IPS-20b (cell line): ENCODE measurements at regions not wholly inside any gene's neighbourhood (a gene's known extent, or its start where the extent isn't known, plus 50 kb on each side); places are given as distances from the start of the nearest gene placed in this dataset.
A peak's percentile ranks its signal among the peaks of the same experiment; 100 is the strongest.

Experiments
- H3K27ac ChIP-seq: one replicate; pipeline ENCODE4 v1.5.1; 2013; ENCODE audit warnings: low read length
- H3K27me3 ChIP-seq: 2 replicates; pipeline ENCODE4 v1.6.1; 2013; ENCODE audit warnings: mild to moderate bottlenecking, low read length, inconsistent platforms; ENCODE audit not compliant: insufficient read depth
- H3K36me3 ChIP-seq: 2 replicates; pipeline ENCODE4 v1.6.1; 2013; ENCODE audit warnings: low read depth, mild to moderate bottlenecking, inconsistent platforms, low read length, moderate library complexity; ENCODE audit not compliant: insufficient read depth
- H3K4me1 ChIP-seq: 2 replicates; pipeline ENCODE4 v1.6.1; 2013; ENCODE audit warnings: mild to moderate bottlenecking, control low read depth, inconsistent platforms, low read length, moderate library complexity; ENCODE audit not compliant: insufficient read depth
- H3K4me3 ChIP-seq: 2 replicates; pipeline ENCODE4 v1.5.1; 2013; ENCODE audit warnings: mild to moderate bottlenecking, low read length, inconsistent platforms
- H3K9ac ChIP-seq: 2 replicates; pipeline ENCODE4 v1.6.1; 2013; ENCODE audit warnings: low read depth, mild to moderate bottlenecking, inconsistent platforms, low read length, moderate library complexity
- H3K9me3 ChIP-seq: 2 replicates; pipeline ENCODE4 v1.6.1; 2013; ENCODE audit warnings: mild to moderate bottlenecking, low read depth, low read length, inconsistent platforms; ENCODE audit not compliant: insufficient read depth

GRCh38 chr6:14921878-14922671 lies 323.8 kb upstream of the JARID2 start:
- Histone ChIP-seq H3K27me3 (no peaks in the 10 kb centered on the region), H3K36me3 (no peaks in the 10 kb centered on the region), H3K4me1 (peaks cover 38% of the 10 kb centered on the region), H3K9ac (peak overlapping the region; percentile 7; the same call in 1 of the 2 replicates), H3K27ac (no peak overlapping the region), H3K4me3 (no peak overlapping the region), H3K9me3 (no peaks in the 10 kb centered on the region)

GRCh38 chr6:14922706-14923460 lies 323.0 kb upstream of the JARID2 start:
- no peaks in the 10 kb centered on the region for H3K27me3 ChIP-seq
- no peak overlapping the region for H3K9ac ChIP-seq
- no peak overlapping the region for H3K4me3 ChIP-seq
- no peaks in the 10 kb centered on the region for H3K9me3 ChIP-seq
- H3K4me1 ChIP-seq = peaks cover 38% of the 10 kb centered on the region
- no peaks in the 10 kb centered on the region for H3K36me3 ChIP-seq
- no peak overlapping the region for H3K27ac ChIP-seq

- Histone ChIP-seq H3K27me3 (no peaks in the 10 kb centered on the region), H3K27ac (no peak overlapping the region), H3K4me3 (no peak overlapping the region), H3K4me1 (peaks cover 38% of the 10 kb centered on the region), H3K36me3 (no peaks in the 10 kb centered on the region), H3K9me3 (no peaks in the 10 kb centered on the region), H3K9ac (no peak overlapping the region)
Observed at GRCh38 chr6:14924126-14925024, 321.5 kb upstream of the JARID2 start.

- Histone ChIP-seq H3K9ac (no peak overlapping the region), H3K4me1 (peaks cover 38% of the 10 kb centered on the region), H3K4me3 (no peak overlapping the region), H3K27me3 (no peaks in the 10 kb centered on the region), H3K9me3 (no peaks in the 10 kb centered on the region), H3K36me3 (no peaks in the 10 kb centered on the region), H3K27ac (no peak overlapping the region)
Observed at GRCh38 chr6:14925025-14925698, 320.7 kb upstream of the JARID2 start.

GRCh38 chr6:14925699-14926026 lies 320.2 kb upstream of the JARID2 start:
- H3K27me3 ChIP-seq = no peaks in the 10 kb centered on the region
- no peak overlapping the region for H3K27ac ChIP-seq
- H3K4me1 ChIP-seq = peaks cover 38% of the 10 kb centered on the region
- H3K9me3 ChIP-seq = no peaks in the 10 kb centered on the region
- H3K9ac ChIP-seq = no peak overlapping the region
- H3K36me3 ChIP-seq = no peaks in the 10 kb centered on the region
- no peak overlapping the region for H3K4me3 ChIP-seq

- no peaks in the 10 kb centered on the region for H3K27me3 ChIP-seq
- H3K36me3 ChIP-seq = no peaks in the 10 kb centered on the region
- no peak overlapping the region for H3K9ac ChIP-seq
- H3K4me1 ChIP-seq = peaks cover 25% of the 10 kb centered on the region
- H3K9me3 ChIP-seq = no peaks in the 10 kb centered on the region
- H3K27ac ChIP-seq = no peak overlapping the region
- no peak overlapping the region for H3K4me3 ChIP-seq
Observed at GRCh38 chr6:14927398-14927797, 318.5 kb upstream of the JARID2 start.

- Histone ChIP-seq H3K9ac (no peak overlapping the region), H3K27ac (no peak overlapping the region), H3K27me3 (no peaks in the 10 kb centered on the region), H3K4me3 (no peak overlapping the region), H3K9me3 (no peaks in the 10 kb centered on the region), H3K4me1 (peaks cover 17% of the 10 kb centered on the region), H3K36me3 (no peaks in the 10 kb centered on the region)
Observed at GRCh38 chr6:14929291-14929690, 316.6 kb upstream of the JARID2 start.

GRCh38 chr6:14930366-14930989 lies 315.4 kb upstream of the JARID2 start:
- no peaks in the 10 kb centered on the region for H3K36me3 ChIP-seq
- H3K9ac ChIP-seq = no peak overlapping the region
- H3K27me3 ChIP-seq = no peaks in the 10 kb centered on the region
- H3K4me1 ChIP-seq = peaks cover 8% of the 10 kb centered on the region
- H3K27ac ChIP-seq = no peak overlapping the region
- no peak overlapping the region for H3K4me3 ChIP-seq
- no peaks in the 10 kb centered on the region for H3K9me3 ChIP-seq

GRCh38 chr6:14932485-14933182 lies 313.2 kb upstream of the JARID2 start:
- H3K36me3 ChIP-seq = no peaks in the 10 kb centered on the region
- peak overlapping the region; percentile 37; the same call in 1 of the 2 replicates for H3K9ac ChIP-seq

GRCh38 chr6:14933183-14933544 lies 312.7 kb upstream of the JARID2 start:
- H3K27ac ChIP-seq = no peak overlapping the region
- no peaks in the 10 kb centered on the region for H3K9me3 ChIP-seq
- peak overlapping the region; percentile 37; the same call in 1 of the 2 replicates for H3K9ac ChIP-seq
- no peaks in the 10 kb centered on the region for H3K36me3 ChIP-seq
- H3K27me3 ChIP-seq = no peaks in the 10 kb centered on the region
- peaks cover 8% of the 10 kb centered on the region for H3K4me1 ChIP-seq
- no peak overlapping the region for H3K4me3 ChIP-seq

More at GRCh38 chr6:14932485-14933182, 313.2 kb upstream of the JARID2 start:
- H3K9me3 ChIP-seq = no peaks in the 10 kb centered on the region
- no peak overlapping the region for H3K27ac ChIP-seq
- H3K27me3 ChIP-seq = no peaks in the 10 kb centered on the region
- H3K4me1 ChIP-seq = peaks cover 8% of the 10 kb centered on the region
- no peak overlapping the region for H3K4me3 ChIP-seq
